HepG2 (cell line): ENCODE measurements at regions not wholly inside any gene's neighbourhood (a gene's known extent, or its start where the extent isn't known, plus 50 kb on each side); places are given as distances from the start of the nearest gene placed in this dataset.

Source experiments
- ATAC-seq: fragments of 200-7000 bp; cut with Tn5 transposase; 3 replicates; pipeline ENCODE4 v1.9.1; 2020; ENCODE audit warnings: mild to moderate bottlenecking, moderate library complexity
- BruUV-seq: library from RNA; stranded (reverse); fragments of 400-500 nt; replicated peaks from 2 replicates; lab custom pipeline; 2021; lab: Mats Ljungman, UMichigan
- CTCF ChIA-PET: fragments of 300-600 bp; formaldehyde crosslinking; extraction: SDS; loops from one replicate; lab custom pipeline; 2021; ENCODE audit warnings: low total read pairs, inconsistent platforms, low intra/inter-chr PET ratio; lab: Yijun Ruan, JAX
- POLR2A ChIA-PET: fragments of 350-600 bp; sonication (Branson Sonifier 250); formaldehyde crosslinking; loops from one replicate; lab custom pipeline; 2020; ENCODE audit warnings: antibody characterized with exemption, inconsistent platforms; lab: Yijun Ruan, JAX
- DNase-seq: peaks from one replicate; pipeline ENCODE4 v3.0.0-alpha.2; 2015; ENCODE audit warnings: low spot score
- FAIRE-seq: peaks from 3 replicates; lab custom pipeline; 2011; peaks lifted over from hg19 to GRCh38; lab: Jason Lieb, UNC
- H2AFZ ChIP-seq: one replicate; pipeline ENCODE4 v1.6.1; 2011; ENCODE audit warnings: low read length, inconsistent platforms
- H3K27ac ChIP-seq: fragments of 300-600 bp; 3 replicates; pipeline ENCODE4 v1.8.0; 2011; ENCODE audit warnings: mixed run types, mild to moderate bottlenecking, mixed read lengths, low read length, inconsistent platforms; ENCODE audit not compliant: insufficient read depth; ENCODE audit errors: extremely low read length
- H3K27me3 ChIP-seq, 2 experiments: fragments of 200-600 bp in 1 of 2; 2 replicates in 1 of 2; 3 replicates in 1 of 2; pipeline versions ENCODE4 v1.6.0 to v1.8.0; 2011; ENCODE audit warnings: low read length in 2 of 2, mild to moderate bottlenecking in 2 of 2, moderate library complexity in 2 of 2, inconsistent platforms in 1 of 2; ENCODE audit not compliant: insufficient read depth in 2 of 2, control insufficient read depth in 1 of 2
- H3K36me3 ChIP-seq, 2 experiments: fragments of 200-600 bp in 1 of 2; replicated peaks in 1 of 2; 2 replicates in 1 of 2; 3 replicates in 1 of 2; pipeline versions ENCODE4 v1.5.1 to v1.8.0; 2011; ENCODE audit warnings: low read length in 2 of 2, inconsistent platforms in 1 of 2; ENCODE audit not compliant: insufficient read depth in 2 of 2, control insufficient read depth in 1 of 2
- H3K4me1 ChIP-seq: 2 replicates; pipeline ENCODE4 v1.5.1; 2012; ENCODE audit warnings: low read length, inconsistent platforms; ENCODE audit not compliant: insufficient read depth
- H3K4me2 ChIP-seq: 2 replicates; pipeline ENCODE4 v1.6.0; 2011; ENCODE audit warnings: low read depth, low read length, inconsistent platforms
- H3K4me3 ChIP-seq, 3 experiments: fragments of 200-600 bp in 1 of 3; sonication (generic), shearing (Covaris generic) in 1 of 3; replicated peaks in 1 of 3; 2 replicates each; pipeline ENCODE4 v1.5.1; 2011 to 2016; ENCODE audit warnings: low read length in 3 of 3, inconsistent platforms in 2 of 3, low read depth in 2 of 3, mild to moderate bottlenecking in 2 of 3, control low read depth in 1 of 3, mixed read lengths in 1 of 3; ENCODE audit not compliant: insufficient read depth in 1 of 3
- H3K79me2 ChIP-seq: one replicate; pipeline ENCODE4 v1.6.1; 2011; ENCODE audit warnings: low read length, inconsistent platforms; ENCODE audit not compliant: insufficient read depth
- H3K9ac ChIP-seq: 2 replicates; pipeline ENCODE4 v1.6.0; 2011; ENCODE audit warnings: mild to moderate bottlenecking, low read depth, low read length, inconsistent platforms; ENCODE audit not compliant: insufficient read depth
- H3K9me3 ChIP-seq: 2 replicates; pipeline ENCODE4 v1.5.1; 2012; ENCODE audit warnings: mild to moderate bottlenecking, low read length
- H4K20me1 ChIP-seq: 2 replicates; pipeline ENCODE4 v1.6.0; 2011; ENCODE audit warnings: inconsistent platforms, mild to moderate bottlenecking, low read length, moderate library complexity; ENCODE audit not compliant: insufficient read depth
- DPF2 ChIP-seq: sonication (generic); formaldehyde crosslinking; IDR thresholded peaks from 2 replicates; pipeline ENCODE4 v1.4.0; 2020; ENCODE audit warnings: mild to moderate bottlenecking, low read depth, missing genetic modification reagents, borderline replicate concordance
- GTF2F1 ChIP-seq: fragments of 150-350 bp; IDR thresholded peaks from 2 replicates; pipeline ENCODE4 v1.6.1; 2014; ENCODE audit warnings: low read length
- HBP1 ChIP-seq: IDR thresholded peaks from 2 replicates; pipeline ENCODE4 v1.6.1; 2016; ENCODE audit warnings: low read depth, control low read depth
- MAFF ChIP-seq: IDR thresholded peaks from 2 replicates; pipeline ENCODE4 v1.6.1; 2011; ENCODE audit warnings: low read depth, low read length, improper control_type of control experiment
- MAFK ChIP-seq, 2 experiments: IDR thresholded peaks in 1 of 2; conservative IDR thresholded peaks in 1 of 2; 2 replicates each; pipeline ENCODE4 v1.6.1; 2011; ENCODE audit warnings: improper control_type of control experiment in 2 of 2, low read length in 2 of 2
- TAF15 ChIP-seq: fragments of 200-400 bp; formaldehyde crosslinking; IDR thresholded peaks from one replicate; pipeline ENCODE4 v1.6.1; 2018; ENCODE audit warnings: mild to moderate bottlenecking, low read depth, low read length; ENCODE audit not compliant: poor library complexity, severe bottlenecking
- ZFP36L2 ChIP-seq: sonication (generic); formaldehyde crosslinking; IDR thresholded peaks from 2 replicates; pipeline ENCODE4 v1.4.0; 2020; ENCODE audit warnings: missing genetic modification reagents
- WGBS: methylation state at CpG from one replicate; pipeline ENCODE4 v1.1.6; 2017; ENCODE audit warnings: low lambda C conversion rate; 5-methylcytosine and 5-hydroxymethylcytosine counted together
- in situ Hi-C: cut with HindIII; loops from 2 replicates; pipeline ENCODE4 v1.10.0; 2017; ENCODE audit warnings: low pct_unique_long_range_greater_than_20kb; ENCODE audit not compliant: extremely low pct_ligation_motif_present
- intact Hi-C: fragments of 100-400 bp; cut with micrococcal nuclease; formaldehyde crosslinking; loops from one replicate; pipeline ENCODE4 v1.10.0; 2022; ENCODE audit not compliant: unreplicated experiment

- TF ChIP-seq HBP1 (no peak), ZFP36L2 (CRISPR knock-in tag) (no peak)
- TF ChIP-seq, all 625 proteins: peak for 0
Observed at GRCh38 chr18:39587586-39587985, 2022.0 kb upstream of the CELF4 start (continued).

GRCh38 chr18:39586741-39587140 is 2021.1 kb upstream of the CELF4 start:
- Histone ChIP-seq H3K79me2 (no peaks in the 10 kb centered on the region), H3K27ac (no peak overlapping the region), H3K27me3 (no peaks in the 10 kb centered on the region; a peak in 1 of 5 replicates), H3K4me3 (no peak overlapping the region), H3K4me1 (no peaks in the 10 kb centered on the region), H3K9me3 (no peaks in the 10 kb centered on the region), H3K4me2 (no peak overlapping the region), H3K9ac (no peak overlapping the region), H3K36me3 (no peaks in the 10 kb centered on the region), H4K20me1 (no peaks in the 10 kb centered on the region), H2AFZ (no peak overlapping the region)
- CTCF ChIA-PET, result no interaction called here
- in situ Hi-C loops (no loop called here), intact Hi-C loops (no loop called here)
- 95% methylated on average over 5 of the region's 5 CpGs for WGBS
- POLR2A ChIA-PET, result no interaction called here
- DNase-seq (no peak), FAIRE-seq (no peak), ATAC-seq (no peak)
- no TSS peak for BruUV-seq
- peak; percentile 13 to 59; a peak in 3 of 4 replicates for TF ChIP-seq MAFK (conservative IDR thresholded peaks at IDR 0.05 in 1 of 2, IDR thresholded peaks at IDR 0.05 in 1 of 2; ENCODE audit: low read length in 2 of 2)
- no peak for TF ChIP-seq GTF2F1
- TF ChIP-seq MAFF, result peak; percentile 47

GRCh38 chr18:39574897-39575296 is 2009.3 kb upstream of the CELF4 start:
- Histone ChIP-seq H3K79me2 (no peaks in the 10 kb centered on the region), H3K27me3 (no peaks in the 10 kb centered on the region), H3K36me3 (no peaks in the 10 kb centered on the region), H3K4me1 (no peaks in the 10 kb centered on the region), H3K27ac (no peak overlapping the region), H3K9ac (no peak overlapping the region), H2AFZ (no peak overlapping the region), H3K9me3 (no peaks in the 10 kb centered on the region), H3K4me3 (no peak overlapping the region), H4K20me1 (no peaks in the 10 kb centered on the region), H3K4me2 (no peak overlapping the region)
- ATAC-seq, result no peak
- in situ Hi-C loops (no loop called here), intact Hi-C loops (loop anchor here (5.0 to 10.0 kb wide), 2 partner anchors 690 to 1028 kb away; no protein-coding TSS in a partner anchor)
- ChIA-PET CTCF (no interaction called here), POLR2A (no interaction called here)
- no peak for DNase-seq
- TF ChIP-seq DPF2 (CRISPR knock-in tag), result no peak
- no peak for TF ChIP-seq TAF15
- no peak for FAIRE-seq
- BruUV-seq, result no TSS peak
- WGBS, result 93% methylated on average over 4 of the region's 4 CpGs
